Muscle of leg (tissue), 3 donors: ENCODE measurements at regions not wholly inside any gene's neighbourhood (a gene's known extent, or its start where the extent isn't known, plus 50 kb on each side); places are given as distances from the start of the nearest gene placed in this dataset.

ENCODE experiments used
- DNase-seq: peaks from one replicate; pipeline ENCODE4 v3.0.0; 2013
- H3K27ac ChIP-seq: one replicate; pipeline ENCODE4 v1.5.1; 2013; ENCODE audit warnings: mild to moderate bottlenecking, low read length, control low read depth
- H3K27me3 ChIP-seq: one replicate; pipeline ENCODE4 v1.6.1; 2013; ENCODE audit warnings: low read length; ENCODE audit not compliant: control insufficient read depth, insufficient read depth
- H3K36me3 ChIP-seq: one replicate; pipeline ENCODE4 v1.6.1; 2013; ENCODE audit warnings: low read length; ENCODE audit not compliant: control insufficient read depth, insufficient read depth
- H3K4me1 ChIP-seq: one replicate; pipeline ENCODE4 v1.6.1; 2013; ENCODE audit warnings: low read length; ENCODE audit not compliant: control insufficient read depth, insufficient read depth
- H3K4me3 ChIP-seq: one replicate; pipeline ENCODE4 v1.5.1; 2013; ENCODE audit warnings: low read length, control low read depth
- H3K9me3 ChIP-seq: replicated peaks from 2 replicates; pipeline ENCODE4 v1.6.1; 2013; ENCODE audit warnings: low read depth, low read length; ENCODE audit not compliant: control insufficient read depth
- WGBS: methylation state at CpG from one replicate; pipeline ENCODE4 v1.1.5; 2013; ENCODE audit warnings: missing lambda C conversion rate; ENCODE audit not compliant: insufficient coverage; 5-methylcytosine and 5-hydroxymethylcytosine counted together

- H3K27me3 ChIP-seq, result no peaks in the 10 kb centered on the region
- peak; percentile 94 for DNase-seq
- peaks cover 2% of the 10 kb centered on the region for H3K9me3 ChIP-seq
- H3K4me1 ChIP-seq, result peaks cover 29% of the 10 kb centered on the region
- H3K4me3 ChIP-seq, result no peak overlapping the region
- peak overlapping the region; percentile 50 for H3K27ac ChIP-seq
- WGBS, result 0% methylated on average over 2 of the region's 2 CpGs
- H3K36me3 ChIP-seq, result no peaks in the 10 kb centered on the region
Observed at GRCh38 chr15:39461536-39462130, 119.2 kb upstream of the THBS1 start.

GRCh38 chr15:39462691-39463090 is 118.2 kb upstream of the THBS1 start:
- no peak for DNase-seq
- no peak overlapping the region for H3K27ac ChIP-seq
- no CpG with 5 or more reads among the region's 1 CpG for WGBS
- H3K9me3 ChIP-seq, result peaks cover 2% of the 10 kb centered on the region
- H3K4me1 ChIP-seq, result peaks cover 38% of the 10 kb centered on the region
- no peak overlapping the region for H3K4me3 ChIP-seq
- H3K36me3 ChIP-seq, result no peaks in the 10 kb centered on the region
- no peaks in the 10 kb centered on the region for H3K27me3 ChIP-seq

GRCh38 chr15:39465843-39466749 is 114.8 kb upstream of the THBS1 start:
- Histone ChIP-seq H3K36me3 (no peaks in the 10 kb centered on the region), H3K4me3 (no peak overlapping the region), H3K4me1 (peaks cover 36% of the 10 kb centered on the region), H3K27me3 (no peaks in the 10 kb centered on the region), H3K27ac (peak overlapping the region; percentile 94), H3K9me3 (peaks cover 2% of the 10 kb centered on the region)
- WGBS, result 25% methylated on average over 4 of the region's 8 CpGs
- DNase-seq, result peak; percentile 96

- Histone ChIP-seq H3K9me3 (peaks cover 2% of the 10 kb centered on the region), H3K27ac (peak overlapping the region; percentile 94), H3K4me1 (peaks cover 34% of the 10 kb centered on the region), H3K36me3 (no peaks in the 10 kb centered on the region), H3K27me3 (no peaks in the 10 kb centered on the region), H3K4me3 (no peak overlapping the region)
- 33% methylated on average over 4 of the region's 5 CpGs for WGBS
- DNase-seq, result no peak
Observed at GRCh38 chr15:39466750-39467105, 114.2 kb upstream of the THBS1 start.

GRCh38 chr15:39468331-39468730 is 112.5 kb upstream of the THBS1 start:
- 20% methylated on average over 1 of the region's 4 CpGs for WGBS
- peaks cover 41% of the 10 kb centered on the region for H3K4me1 ChIP-seq
- no peaks in the 10 kb centered on the region for H3K36me3 ChIP-seq
- H3K4me3 ChIP-seq, result no peak overlapping the region
- no peaks in the 10 kb centered on the region for H3K27me3 ChIP-seq
- peak; percentile 76 for DNase-seq
- H3K9me3 ChIP-seq, result peaks cover 2% of the 10 kb centered on the region
- peak overlapping the region; percentile 29 for H3K27ac ChIP-seq

GRCh38 chr15:39468828-39469227 is 112.1 kb upstream of the THBS1 start:
- H3K4me1 ChIP-seq, result peaks cover 43% of the 10 kb centered on the region
- H3K9me3 ChIP-seq, result peaks cover 2% of the 10 kb centered on the region
- 75% methylated on average over 1 of the region's 3 CpGs for WGBS
- H3K27me3 ChIP-seq, result no peaks in the 10 kb centered on the region
- no peak overlapping the region for H3K4me3 ChIP-seq
- H3K27ac ChIP-seq, result peak overlapping the region; percentile 29
- DNase-seq, result no peak
- H3K36me3 ChIP-seq, result no peaks in the 10 kb centered on the region

- H3K9me3 ChIP-seq, result no peaks in the 10 kb centered on the region
- peak; percentile 58 for DNase-seq
- peaks cover 39% of the 10 kb centered on the region for H3K4me1 ChIP-seq
- no peak overlapping the region for H3K4me3 ChIP-seq
- H3K36me3 ChIP-seq, result no peaks in the 10 kb centered on the region
- WGBS, result no CpG with 5 or more reads among the region's 2 CpGs
- H3K27me3 ChIP-seq, result no peaks in the 10 kb centered on the region
- H3K27ac ChIP-seq, result peak overlapping the region; percentile 96
Observed at GRCh38 chr15:39471785-39472574, 108.9 kb upstream of the THBS1 start.

- Histone ChIP-seq H3K36me3 (no peaks in the 10 kb centered on the region), H3K27ac (peak overlapping the region; percentile 96), H3K9me3 (no peaks in the 10 kb centered on the region), H3K4me3 (no peak overlapping the region), H3K27me3 (no peaks in the 10 kb centered on the region), H3K4me1 (peaks cover 32% of the 10 kb centered on the region)
- 26% methylated on average over 4 of the region's 12 CpGs for WGBS
- peak; percentile 98 for DNase-seq
Observed at GRCh38 chr15:39472621-39473297, 108.1 kb upstream of the THBS1 start.

- 8% methylated on average over 2 of the region's 5 CpGs for WGBS
Observed at GRCh38 chr15:39473298-39473947, 107.5 kb upstream of the THBS1 start.

More at GRCh38 chr15:39473298-39473947, 107.5 kb upstream of the THBS1 start:
- Histone ChIP-seq H3K4me3 (no peak overlapping the region), H3K4me1 (peaks cover 30% of the 10 kb centered on the region), H3K27ac (peak overlapping the region; percentile 96), H3K27me3 (no peaks in the 10 kb centered on the region), H3K36me3 (no peaks in the 10 kb centered on the region), H3K9me3 (no peaks in the 10 kb centered on the region)
- peak; percentile 89 for DNase-seq
